Hippocampal formation (tissue), 2 donors: ENCODE measurements at regions not wholly inside any gene's neighbourhood (a gene's known extent, or its start where the extent isn't known, plus 50 kb on each side); places are given as distances from the start of the nearest gene placed in this dataset.
"Not testable (repeated sequence)": the region's sequence is repeated elsewhere in the genome, so short reads cannot be mapped to it uniquely, and the experiment has no call there.

Experiments used
- DNase-seq, 2 donors: peaks; one replicate each; lab custom pipeline; 2025; lab: John Stamatoyannopoulos, UW

GRCh38 chr12:34190054-34190453, 167.8 kb downstream of the ALG10 start:
- DNase-seq, result no peak

GRCh38 chr12:34198924-34199323, 176.6 kb downstream of the ALG10 start:
- no peak for DNase-seq

GRCh38 chr12:34203866-34204620, 181.7 kb downstream of the ALG10 start:
- no peak for DNase-seq

- DNase-seq, result no peak
Measured at GRCh38 chr12:34204830-34205285, 182.6 kb downstream of the ALG10 start.

- DNase-seq, result no peak
Measured at GRCh38 chr12:34205401-34205800, 183.1 kb downstream of the ALG10 start.

GRCh38 chr12:34206061-34206785, 183.9 kb downstream of the ALG10 start:
- DNase-seq, result no peak

DNA sequence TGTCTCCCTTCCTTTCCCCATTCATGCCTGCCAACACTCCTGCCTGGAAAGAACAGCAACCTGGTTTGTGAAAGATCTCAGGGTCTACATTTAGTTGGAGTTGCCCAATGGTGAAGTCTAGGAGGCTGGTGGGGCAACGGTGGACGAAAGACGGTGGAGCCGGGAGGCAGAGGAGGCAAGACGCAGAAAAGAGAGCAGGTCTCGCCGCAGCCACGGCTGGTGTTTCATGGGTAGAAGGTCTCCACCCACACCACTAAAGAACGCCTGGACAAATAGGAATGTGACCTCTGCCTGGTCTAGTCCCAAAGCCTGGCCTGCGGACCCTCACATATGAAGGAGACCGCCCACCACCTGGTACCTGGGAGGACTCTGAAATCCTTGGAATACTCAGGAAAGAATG, 185.6 kb downstream of the ALG10 start:
- no peak for DNase-seq

GRCh38 chr12:34208331-34209258, 186.3 kb downstream of the ALG10 start:
- no peak for DNase-seq

- DNase-seq, result no peak
Measured at GRCh38 chr12:34209259-34209835, 187.1 kb downstream of the ALG10 start.

DNA sequence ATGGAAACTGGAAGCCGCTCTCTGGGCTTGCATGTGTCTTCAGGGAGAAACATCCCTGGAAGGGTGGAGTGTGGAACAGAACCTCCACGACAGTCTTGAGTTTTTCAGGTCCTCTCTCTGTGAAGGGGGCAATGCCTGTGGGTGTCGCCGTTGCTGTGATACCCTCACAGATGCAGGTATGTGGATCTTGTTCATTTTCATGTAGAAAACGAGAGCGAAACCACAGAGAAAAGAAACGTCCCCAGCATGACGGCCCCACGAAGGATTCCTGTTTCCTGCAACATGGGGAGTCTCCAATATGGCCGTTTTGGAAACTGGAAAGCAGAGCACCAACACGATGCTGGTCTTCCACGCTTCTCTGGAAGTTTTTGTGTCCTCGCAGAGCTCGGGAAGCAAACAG, 187.9 kb downstream of the ALG10 start:
- no peak for DNase-seq

- no peak for DNase-seq
Measured at GRCh38 chr12:34210689-34211530, 188.6 kb downstream of the ALG10 start.

- no peak for DNase-seq
Measured at GRCh38 chr12:34212651-34213050, 190.4 kb downstream of the ALG10 start.

DNA sequence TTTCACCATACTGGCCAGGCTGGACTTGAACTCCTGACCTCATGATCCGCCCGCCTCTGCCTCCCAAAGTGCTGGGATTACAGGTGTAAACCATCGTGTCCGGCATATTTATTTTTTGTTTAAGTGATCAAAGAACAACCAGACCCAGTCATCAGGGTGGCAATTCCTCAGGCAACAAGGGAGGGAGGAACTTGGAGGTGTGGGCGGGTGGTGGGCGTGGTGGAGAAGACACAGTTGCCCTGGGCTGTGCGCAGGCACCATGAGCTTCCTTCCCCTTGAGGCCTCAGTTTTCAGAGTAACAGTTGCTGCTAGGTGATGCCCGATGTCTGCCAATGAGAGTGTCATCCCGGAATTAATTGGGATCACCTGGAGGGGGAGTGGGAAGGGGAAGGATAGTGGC, 191.7 kb downstream of the ALG10 start:
- DNase-seq, result no peak

DNA sequence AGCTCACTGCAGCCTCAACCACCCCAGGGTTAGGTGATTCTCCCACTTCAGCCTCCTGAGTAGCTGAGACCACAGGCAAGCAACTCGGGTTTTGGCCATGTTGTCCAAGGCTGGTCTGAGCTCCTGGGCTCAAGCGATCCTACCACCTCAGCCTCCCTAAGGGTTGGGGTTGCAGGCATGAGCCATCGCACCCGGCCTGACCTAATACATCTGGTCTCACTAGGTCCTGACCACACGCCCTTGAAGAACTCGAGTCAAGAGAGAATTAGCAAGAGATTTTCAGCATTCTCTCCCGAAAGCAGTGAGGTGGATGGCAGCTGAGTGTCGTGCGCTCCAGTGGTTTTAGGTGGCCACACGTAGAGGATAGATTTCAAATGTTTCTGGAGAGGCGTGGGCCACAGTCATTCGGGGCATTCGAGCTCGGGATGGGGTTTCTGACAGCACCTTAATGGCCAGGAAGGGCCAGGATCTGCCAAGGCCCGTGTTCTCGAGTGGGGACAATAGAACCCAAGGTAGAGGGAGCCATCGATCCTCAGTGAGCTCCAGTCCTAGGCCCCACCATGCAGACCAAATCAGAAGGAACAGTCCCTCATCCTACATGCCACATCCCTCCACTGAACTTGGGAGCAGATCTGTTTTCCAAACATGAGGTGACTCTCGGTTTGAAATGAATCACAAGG, 193.1 kb downstream of the ALG10 start:
- no peak for DNase-seq

DNA sequence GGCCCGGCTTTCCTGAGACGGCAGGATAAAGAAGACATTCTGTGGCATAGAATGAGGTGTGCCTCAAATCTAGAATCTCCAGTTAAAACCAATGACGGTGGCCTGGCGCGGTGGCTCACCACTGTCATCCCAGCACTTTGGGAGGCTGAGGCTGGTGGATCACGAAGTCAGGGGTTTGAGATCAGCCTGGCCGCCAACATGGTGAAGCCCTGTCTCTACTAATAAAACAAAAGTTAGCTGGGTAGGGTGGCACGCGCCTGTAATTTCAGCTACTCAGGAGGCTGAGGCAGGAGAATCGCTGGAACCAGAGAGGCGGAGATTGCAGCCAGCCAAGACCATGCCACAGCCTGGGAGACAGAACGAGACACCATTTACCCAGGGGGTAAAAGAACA, 193.6 kb downstream of the ALG10 start:
- DNase-seq, result no peak

GRCh38 chr12:34217660-34218059, 195.4 kb downstream of the ALG10 start:
- DNase-seq, result no peak

- DNase-seq, result peak; percentile 39 to 59
Measured at GRCh38 chr12:34218193-34219045, 196.1 kb downstream of the ALG10 start.

GRCh38 chr12:34219046-34219770, 196.9 kb downstream of the ALG10 start:
- no peak for DNase-seq

DNA sequence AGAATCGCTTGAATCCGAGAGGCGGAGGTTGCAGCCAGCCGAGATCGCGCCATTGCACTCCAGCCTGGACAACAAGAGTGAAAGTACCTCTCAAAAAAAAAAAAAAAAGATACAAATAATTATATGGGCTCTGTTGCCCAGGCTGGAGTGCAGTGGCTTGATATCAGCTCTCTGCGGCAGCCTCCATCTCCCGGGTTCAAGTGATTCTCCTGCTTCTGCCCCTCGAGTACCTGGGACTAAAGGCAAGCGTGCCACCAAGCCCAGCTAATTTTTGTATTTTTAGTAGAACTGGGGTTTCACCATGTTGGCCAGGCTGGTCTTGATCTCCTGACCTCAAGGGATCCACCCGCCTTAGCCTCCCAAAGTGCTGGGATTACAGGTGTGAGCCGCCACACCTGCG, 197.8 kb downstream of the ALG10 start:
- not testable (repeated sequence) for DNase-seq
